ENCODE measurements at regions not wholly inside any gene's neighbourhood (a gene's known extent, or its start where the extent isn't known, plus 50 kb on each side); places are given as distances from the start of the nearest gene placed in this dataset.
"Not testable (repeated sequence)": the region's sequence is repeated elsewhere in the genome, so short reads cannot be mapped to it uniquely, and the experiment has no call there.

- no peak for DNase-seq
Observed at GRCh38 chr2:49801898-49802450, 647.7 kb upstream of the FSHR start.

GRCh38 chr2:49798570-49798969 lies 644.3 kb upstream of the FSHR start:
- no peak for DNase-seq

GRCh38 chr2:49796266-49796665 lies 642.0 kb upstream of the FSHR start:
- DNase-seq, result no peak

- no peak for DNase-seq
Observed at GRCh38 chr2:49794396-49794795, 640.1 kb upstream of the FSHR start.

GRCh38 chr2:49788300-49788699 lies 634.0 kb upstream of the FSHR start:
- no peak for DNase-seq

GRCh38 chr2:49780949-49781348 lies 626.6 kb upstream of the FSHR start:
- DNase-seq, result no peak

GRCh38 chr2:49772299-49772970 lies 618.1 kb upstream of the FSHR start:
- no peak for DNase-seq

- peak; percentile 3 for DNase-seq
Observed at GRCh38 chr2:49770919-49771318, 616.6 kb upstream of the FSHR start.

GRCh38 chr2:49767316-49767715 lies 613.0 kb upstream of the FSHR start:
- DNase-seq, result no peak

- no peak for DNase-seq
Observed at GRCh38 chr2:49755777-49756176, 601.5 kb upstream of the FSHR start.

GRCh38 chr2:49754381-49754780 lies 600.1 kb upstream of the FSHR start:
- no peak for DNase-seq

GRCh38 chr2:49753344-49753985 lies 599.1 kb upstream of the FSHR start:
- DNase-seq, result no peak

- no peak for DNase-seq
Observed at GRCh38 chr2:49737606-49738005, 583.3 kb upstream of the FSHR start.

GRCh38 chr2:49732924-49733323 lies 578.6 kb upstream of the FSHR start:
- not testable (repeated sequence) for DNase-seq

GRCh38 chr2:49719241-49719640 lies 564.9 kb upstream of the FSHR start:
- no peak for DNase-seq

GRCh38 chr2:49715597-49715996 lies 561.3 kb upstream of the FSHR start:
- no peak for DNase-seq

- no peak for DNase-seq
Observed at GRCh38 chr2:49714454-49714853, 560.1 kb upstream of the FSHR start.

- no peak for DNase-seq
Observed at GRCh38 chr2:49702740-49703139, 548.4 kb upstream of the FSHR start.

GRCh38 chr2:49693961-49694360 lies 539.6 kb upstream of the FSHR start:
- DNase-seq, result no peak

GRCh38 chr2:49692022-49692421 lies 537.7 kb upstream of the FSHR start:
- not testable (repeated sequence) for DNase-seq

GRCh38 chr2:49687918-49688317 lies 533.6 kb upstream of the FSHR start:
- no peak for DNase-seq

GRCh38 chr2:49686897-49687442 lies 532.7 kb upstream of the FSHR start:
- DNase-seq, result no peak

- no peak for DNase-seq
Observed at GRCh38 chr2:49686291-49686690, 532.0 kb upstream of the FSHR start.

GRCh38 chr2:49677227-49677626 lies 522.9 kb upstream of the FSHR start:
- DNase-seq, result no peak
